Peyer's patch (tissue), 4 donors: ENCODE measurements at regions not wholly inside any gene's neighbourhood (a gene's known extent, or its start where the extent isn't known, plus 50 kb on each side); places are given as distances from the start of the nearest gene placed in this dataset.

Source experiments
- DNase-seq, 3 donors: peaks; one replicate each; pipeline ENCODE4 v3.0.0-alpha.2; 2017 to 2019
- H3K27ac ChIP-seq, 4 donors: fragments of 200-600 bp; sonication (generic); one replicate each; pipeline ENCODE4 v1.5.1; 2016 to 2019
- H3K27me3 ChIP-seq, 2 donors: fragments of 200-600 bp; sonication (generic); one replicate each; pipeline ENCODE4 v1.5.1; 2019
- H3K36me3 ChIP-seq, 3 donors: fragments of 200-600 bp; sonication (generic); one replicate each; pipeline ENCODE4 v1.5.1; 2016 to 2019
- H3K4me1 ChIP-seq, 4 donors: fragments of 200-600 bp; sonication (generic); one replicate each; pipeline ENCODE4 v1.5.1; 2016 to 2019
- H3K4me3 ChIP-seq, 4 donors: fragments of 200-600 bp; sonication (generic); 1 replicate in 3 of 4; 2 replicates in 1 of 4; pipeline ENCODE4 v1.5.1; 2016 to 2019; ENCODE audit warnings: mild to moderate bottlenecking in 1 of 4
- H3K9me3 ChIP-seq, 4 donors: fragments of 200-600 bp; sonication (generic); one replicate each; pipeline ENCODE4 v1.5.1; 2016 to 2019; ENCODE audit warnings: mild to moderate bottlenecking in 1 of 4
- POLR2A ChIP-seq, 2 donors: fragments of 450-650 bp; IDR thresholded peaks; one replicate each; pipeline ENCODE4 v1.5.1; 2017; ENCODE audit warnings: antibody characterized with exemption in 2 of 2, mild to moderate bottlenecking in 2 of 2, moderate library complexity in 2 of 2
- TF ChIP-seq, protein P1 (sequence below), 6 experiments: fragments of 450-650 bp in 4 of 6; fragments of 200-600 bp in 2 of 6; sonication (generic) in 1 of 6; IDR thresholded peaks; one replicate each; pipeline ENCODE4 v1.5.1; 2017 to 2019; ENCODE audit warnings: antibody characterized with exemption in 6 of 6, mild to moderate bottlenecking in 3 of 6, moderate library complexity in 1 of 6

DNA sequence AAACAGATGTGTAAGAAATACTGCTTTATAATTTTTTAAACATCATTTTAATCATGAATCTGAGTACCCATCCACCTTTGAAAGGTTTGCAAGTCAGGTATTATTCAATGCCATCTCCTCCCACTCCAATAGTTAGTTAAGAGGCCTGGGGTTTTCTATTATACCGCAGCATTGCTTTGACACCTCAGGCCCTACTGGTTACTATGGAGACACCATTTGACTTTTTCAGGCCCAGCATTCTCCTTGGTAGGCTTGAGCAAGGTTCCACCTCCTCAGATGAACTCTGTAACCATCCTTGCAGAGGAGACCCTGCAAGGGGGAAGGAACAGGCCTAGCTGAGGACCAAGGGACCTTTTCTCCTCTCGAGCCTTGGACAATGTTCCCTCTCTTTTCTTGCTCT, 326.9 kb upstream of the NPSR1 start:
- Histone ChIP-seq H3K36me3 (no peaks in the 10 kb centered on the region), H3K27me3 (no peaks in the 10 kb centered on the region), H3K9me3 (no peaks in the 10 kb centered on the region), H3K27ac (no peak overlapping the region), H3K4me1 (no peaks in the 10 kb centered on the region), H3K4me3 (no peak overlapping the region)
- DNase-seq, result no peak
- TF ChIP-seq POLR2A (IDR thresholded peaks at IDR 0.05), result no peak

DNA sequence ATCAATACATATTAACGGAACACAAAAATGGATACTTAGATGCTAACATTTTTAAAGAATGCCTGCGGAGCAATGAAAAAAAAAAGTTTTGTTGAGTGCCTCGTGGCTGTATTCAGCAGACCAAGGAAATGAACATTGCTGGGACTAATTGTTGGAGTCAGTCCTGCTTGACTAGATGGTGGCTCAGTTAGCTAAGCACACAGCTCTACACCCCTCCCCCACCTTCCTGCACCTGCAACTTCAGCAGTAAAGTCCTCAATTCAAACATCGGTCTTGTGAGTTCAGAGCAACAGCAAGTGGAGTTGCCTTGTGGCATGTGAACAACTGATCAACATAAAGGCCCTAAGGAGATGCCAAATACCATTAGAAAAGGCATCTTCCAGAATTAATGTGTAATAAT, 326.0 kb upstream of the NPSR1 start:
- Histone ChIP-seq H3K27me3 (no peaks in the 10 kb centered on the region), H3K4me1 (no peaks in the 10 kb centered on the region), H3K9me3 (peaks cover 0 to under 1% (median 0%) of the 10 kb centered on the region in 4 donors), H3K4me3 (no peak overlapping the region), H3K36me3 (no peaks in the 10 kb centered on the region), H3K27ac (no peak overlapping the region)
- no peak for TF ChIP-seq POLR2A (IDR thresholded peaks at IDR 0.05)
- TF ChIP-seq, protein P1, sequence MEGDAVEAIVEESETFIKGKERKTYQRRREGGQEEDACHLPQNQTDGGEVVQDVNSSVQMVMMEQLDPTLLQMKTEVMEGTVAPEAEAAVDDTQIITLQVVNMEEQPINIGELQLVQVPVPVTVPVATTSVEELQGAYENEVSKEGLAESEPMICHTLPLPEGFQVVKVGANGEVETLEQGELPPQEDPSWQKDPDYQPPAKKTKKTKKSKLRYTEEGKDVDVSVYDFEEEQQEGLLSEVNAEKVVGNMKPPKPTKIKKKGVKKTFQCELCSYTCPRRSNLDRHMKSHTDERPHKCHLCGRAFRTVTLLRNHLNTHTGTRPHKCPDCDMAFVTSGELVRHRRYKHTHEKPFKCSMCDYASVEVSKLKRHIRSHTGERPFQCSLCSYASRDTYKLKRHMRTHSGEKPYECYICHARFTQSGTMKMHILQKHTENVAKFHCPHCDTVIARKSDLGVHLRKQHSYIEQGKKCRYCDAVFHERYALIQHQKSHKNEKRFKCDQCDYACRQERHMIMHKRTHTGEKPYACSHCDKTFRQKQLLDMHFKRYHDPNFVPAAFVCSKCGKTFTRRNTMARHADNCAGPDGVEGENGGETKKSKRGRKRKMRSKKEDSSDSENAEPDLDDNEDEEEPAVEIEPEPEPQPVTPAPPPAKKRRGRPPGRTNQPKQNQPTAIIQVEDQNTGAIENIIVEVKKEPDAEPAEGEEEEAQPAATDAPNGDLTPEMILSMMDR (IDR thresholded peaks at IDR 0.05), result no peak
- no peak for DNase-seq

DNA sequence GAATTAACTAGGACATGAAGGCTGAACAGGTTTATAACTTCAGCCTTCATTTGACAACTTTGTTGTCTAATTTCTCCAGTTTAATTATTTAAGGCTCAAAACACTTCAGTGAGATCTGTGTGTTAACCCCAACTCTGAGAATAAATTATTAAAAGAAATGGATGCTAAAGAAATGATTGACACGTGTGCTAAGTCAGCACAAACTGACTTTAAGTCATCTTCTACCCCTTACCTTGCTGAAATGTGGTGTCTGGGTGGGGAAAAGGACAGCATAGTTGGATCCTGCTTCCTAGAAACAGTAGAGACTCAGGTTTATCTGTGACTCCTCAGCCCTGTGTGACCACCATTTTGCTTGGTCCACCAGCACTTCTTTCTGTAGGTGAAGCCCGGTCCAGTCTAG, 324.8 kb upstream of the NPSR1 start:
- no peaks in the 10 kb centered on the region for H3K4me1 ChIP-seq
- no peak for DNase-seq
- no peak overlapping the region for H3K27ac ChIP-seq
- no peaks in the 10 kb centered on the region for H3K36me3 ChIP-seq
- H3K9me3 ChIP-seq, result peaks cover 0 to 4% (median 0%) of the 10 kb centered on the region in 4 donors
- TF ChIP-seq, protein P1 (IDR thresholded peaks at IDR 0.05), result no peak
- TF ChIP-seq POLR2A (IDR thresholded peaks at IDR 0.05), result no peak
- H3K4me3 ChIP-seq, result no peak overlapping the region
- no peaks in the 10 kb centered on the region for H3K27me3 ChIP-seq

DNA sequence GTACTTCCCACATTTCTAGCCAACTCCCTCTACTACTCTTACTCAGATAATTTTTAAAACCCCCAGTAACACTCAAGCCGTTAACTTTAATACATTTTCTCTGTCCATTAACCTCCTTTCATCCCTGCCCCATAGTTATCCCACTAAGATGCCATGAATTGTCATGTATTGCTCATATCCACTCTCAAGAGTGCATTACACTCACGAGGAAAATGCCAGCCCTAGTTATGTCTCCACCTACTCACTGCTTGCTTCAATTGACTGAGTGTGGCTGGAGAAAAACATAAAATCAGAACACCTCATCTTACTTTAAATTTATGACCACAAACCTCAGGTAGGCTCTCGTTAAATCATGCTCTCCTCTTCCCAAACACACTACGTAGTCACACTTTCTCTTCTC, 324.1 kb upstream of the NPSR1 start:
- DNase-seq, result no peak
- Histone ChIP-seq H3K4me3 (no peak overlapping the region), H3K9me3 (peaks cover 0 to 4% (median 0%) of the 10 kb centered on the region in 4 donors), H3K36me3 (no peaks in the 10 kb centered on the region), H3K4me1 (no peaks in the 10 kb centered on the region), H3K27me3 (no peaks in the 10 kb centered on the region), H3K27ac (no peak overlapping the region)
- TF ChIP-seq POLR2A (IDR thresholded peaks at IDR 0.05), result no peak
- TF ChIP-seq, protein P1 (IDR thresholded peaks at IDR 0.05), result no peak

DNA sequence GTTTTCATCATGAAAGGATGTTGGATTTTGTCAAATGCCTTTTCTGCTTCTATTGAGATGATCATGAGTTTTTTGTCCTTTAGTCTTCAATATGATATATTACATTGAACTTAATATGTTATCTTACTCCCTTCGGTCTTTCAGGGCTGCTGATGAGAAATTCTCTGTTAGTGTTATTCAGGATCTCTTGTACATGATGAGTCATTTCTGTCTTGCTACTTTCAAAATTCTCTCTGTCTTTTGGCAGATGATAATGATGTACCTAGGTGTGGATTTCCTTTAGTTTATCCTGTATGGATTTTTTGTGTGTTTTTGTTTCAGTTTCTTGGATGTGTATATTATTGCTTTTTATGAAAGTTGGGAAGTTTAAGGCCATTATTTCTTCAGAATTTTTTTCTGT, 320.9 kb upstream of the NPSR1 start:
- no peak for DNase-seq
- no peak for TF ChIP-seq POLR2A (IDR thresholded peaks at IDR 0.05)
- TF ChIP-seq, protein P1 (IDR thresholded peaks at IDR 0.05), result no peak
- Histone ChIP-seq H3K4me1 (no peaks in the 10 kb centered on the region), H3K36me3 (no peaks in the 10 kb centered on the region), H3K4me3 (no peak overlapping the region), H3K27me3 (no peaks in the 10 kb centered on the region), H3K9me3 (peaks cover 0 to 4% (median 0%) of the 10 kb centered on the region in 4 donors), H3K27ac (no peak overlapping the region)

DNA sequence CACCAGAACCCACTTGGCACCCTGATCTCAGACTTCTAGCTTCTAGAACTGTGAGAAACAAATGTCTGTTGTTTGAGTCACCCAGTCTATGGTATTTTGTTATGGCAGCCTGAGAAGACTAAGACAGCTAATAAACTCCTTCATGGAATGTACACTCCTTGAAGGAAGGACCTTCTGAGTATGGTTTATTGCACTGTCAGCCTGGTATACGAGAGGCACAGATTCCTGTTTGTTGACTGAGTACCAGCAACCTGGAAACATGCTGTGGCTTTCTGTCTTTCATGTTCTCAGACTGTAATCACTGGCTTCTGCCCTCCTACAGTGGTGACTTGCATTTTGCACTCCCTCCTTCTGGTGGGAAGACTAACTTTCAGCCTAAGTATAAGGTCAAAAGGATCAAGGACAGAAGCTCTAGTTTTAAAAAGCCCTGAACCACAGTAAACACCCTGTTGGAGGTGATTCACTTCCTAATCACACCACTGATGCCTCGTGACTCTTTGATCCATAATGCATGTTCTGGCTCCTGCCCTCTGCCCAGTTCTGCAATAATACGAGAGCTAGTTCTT, 319.0 kb upstream of the NPSR1 start:
- Histone ChIP-seq H3K27me3 (no peaks in the 10 kb centered on the region), H3K36me3 (no peaks in the 10 kb centered on the region), H3K9me3 (peaks cover 0 to 4% (median 0%) of the 10 kb centered on the region in 4 donors), H3K4me3 (no peak overlapping the region), H3K4me1 (no peaks in the 10 kb centered on the region), H3K27ac (no peak overlapping the region)
- TF ChIP-seq, protein P1 (IDR thresholded peaks at IDR 0.05), result no peak
- no peak for TF ChIP-seq POLR2A (IDR thresholded peaks at IDR 0.05)
- no peak for DNase-seq
